Kasumi-1 (cell line): ENCODE measurements at regions not wholly inside any gene's neighbourhood (a gene's known extent, or its start where the extent isn't known, plus 50 kb on each side); places are given as distances from the start of the nearest gene placed in this dataset.

Source experiments
- DNase-seq, 2 experiments: peaks; one replicate each; lab custom pipeline; 2025; lab: John Stamatoyannopoulos, UW

GRCh38 chr13:40146611-40147117, 491.2 kb downstream of the COG6 start:
- no peak for DNase-seq

GRCh38 chr13:40148101-40148500, 492.6 kb downstream of the COG6 start:
- DNase-seq: no peak

GRCh38 chr13:40148742-40149141, 493.3 kb downstream of the COG6 start:
- DNase-seq: no peak

GRCh38 chr13:40149611-40150274, 494.3 kb downstream of the COG6 start:
- DNase-seq: no peak

GRCh38 chr13:40151673-40152072, 496.2 kb downstream of the COG6 start:
- DNase-seq: no peak

- DNase-seq: peak; percentile 7 to 30
Observed at GRCh38 chr13:40152145-40152544, 496.7 kb downstream of the COG6 start.

- no peak for DNase-seq
Observed at GRCh38 chr13:40152922-40153321, 497.5 kb downstream of the COG6 start.

GRCh38 chr13:40153516-40153915, 498.1 kb downstream of the COG6 start:
- DNase-seq: no peak

GRCh38 chr13:40155201-40155600, 499.7 kb downstream of the COG6 start:
- DNase-seq: no peak

GRCh38 chr13:40158218-40158617, 502.8 kb downstream of the COG6 start:
- no peak for DNase-seq

GRCh38 chr13:40158757-40159156, 503.3 kb downstream of the COG6 start:
- no peak for DNase-seq

- no peak for DNase-seq
Observed at GRCh38 chr13:40159736-40160135, 504.3 kb downstream of the COG6 start.

GRCh38 chr13:40160618-40161350, 505.3 kb downstream of the COG6 start:
- DNase-seq: no peak

GRCh38 chr13:40161351-40161810, 505.1 kb downstream of the FOXO1 start:
- no peak for DNase-seq

- DNase-seq: no peak
Observed at GRCh38 chr13:40161931-40162330, 504.5 kb downstream of the FOXO1 start.

GRCh38 chr13:40163066-40164000, 503.1 kb downstream of the FOXO1 start:
- DNase-seq: no peak

- DNase-seq: no peak
Observed at GRCh38 chr13:40164133-40164532, 502.3 kb downstream of the FOXO1 start.

- DNase-seq: peak in 1 of 2 experiments; percentile 2
Observed at GRCh38 chr13:40165316-40165932, 501.0 kb downstream of the FOXO1 start.

GRCh38 chr13:40167327-40167726, 499.1 kb downstream of the FOXO1 start:
- no peak for DNase-seq

GRCh38 chr13:40168425-40169166, 497.8 kb downstream of the FOXO1 start:
- DNase-seq: no peak

GRCh38 chr13:40169476-40169875, 497.0 kb downstream of the FOXO1 start:
- DNase-seq: no peak
